ENCODE measurements at regions not wholly inside any gene's neighbourhood (a gene's known extent, or its start where the extent isn't known, plus 50 kb on each side); places are given as distances from the start of the nearest gene placed in this dataset.

DNA sequence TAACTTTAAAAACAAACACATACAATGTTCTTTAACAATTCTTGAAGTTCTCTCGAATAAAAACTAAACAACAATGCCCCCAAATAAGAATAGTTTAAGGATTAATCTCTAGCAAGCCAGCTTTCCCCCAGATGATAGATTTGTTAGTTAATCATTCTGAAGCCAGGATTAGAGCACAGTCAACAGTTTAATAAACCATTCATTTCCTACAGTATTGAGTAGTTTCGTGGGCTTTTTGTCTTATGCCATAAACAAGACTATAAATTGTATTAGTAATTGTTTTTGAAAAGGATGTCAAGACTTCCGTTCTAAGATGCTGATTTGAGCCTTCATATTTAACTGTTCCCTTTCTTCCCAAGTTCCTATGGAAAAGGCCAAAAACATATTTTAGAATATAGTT, 136.6 kb downstream of the PIK3R1 start:
- no peak for DNase-seq

DNA sequence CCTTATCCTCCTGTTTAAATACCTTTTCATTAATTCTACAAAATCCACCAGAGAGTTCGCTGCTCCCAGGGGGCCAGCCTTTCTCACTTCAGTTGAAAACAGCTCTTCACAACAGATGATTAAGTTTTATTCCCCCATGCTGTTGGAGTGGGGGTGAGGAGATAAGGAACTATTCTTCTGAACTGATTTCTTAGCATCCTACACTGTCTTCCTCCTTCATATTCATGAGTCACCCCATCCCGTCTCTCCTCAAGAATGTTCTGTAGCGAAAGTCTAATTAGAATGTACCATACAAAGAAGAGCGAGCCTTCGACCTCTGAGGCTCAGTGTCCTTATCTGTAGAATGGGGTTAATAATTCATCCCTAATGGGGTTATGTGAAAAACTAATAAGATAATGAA, 138.0 kb downstream of the PIK3R1 start:
- no peak for DNase-seq

DNA sequence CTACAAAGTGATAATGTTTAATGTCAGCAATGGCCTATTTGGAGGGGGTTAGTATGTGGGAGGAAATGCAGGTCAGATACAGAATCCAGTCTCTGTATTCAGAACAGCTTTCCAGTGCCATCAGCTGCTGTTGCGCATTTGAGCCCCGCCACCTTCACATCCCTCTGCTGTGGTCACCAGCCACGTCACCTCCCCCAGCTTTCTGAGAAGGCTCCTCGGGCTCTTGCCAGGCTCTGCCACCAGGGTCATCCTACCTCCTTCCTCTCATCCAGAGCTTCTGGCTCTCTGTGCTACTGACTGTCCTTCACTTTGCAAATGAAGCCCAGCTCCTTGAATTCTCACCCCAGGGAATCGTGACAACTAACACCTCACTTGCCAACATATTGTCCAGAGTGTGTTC, 138.8 kb downstream of the PIK3R1 start:
- DNase-seq, result no peak

DNA sequence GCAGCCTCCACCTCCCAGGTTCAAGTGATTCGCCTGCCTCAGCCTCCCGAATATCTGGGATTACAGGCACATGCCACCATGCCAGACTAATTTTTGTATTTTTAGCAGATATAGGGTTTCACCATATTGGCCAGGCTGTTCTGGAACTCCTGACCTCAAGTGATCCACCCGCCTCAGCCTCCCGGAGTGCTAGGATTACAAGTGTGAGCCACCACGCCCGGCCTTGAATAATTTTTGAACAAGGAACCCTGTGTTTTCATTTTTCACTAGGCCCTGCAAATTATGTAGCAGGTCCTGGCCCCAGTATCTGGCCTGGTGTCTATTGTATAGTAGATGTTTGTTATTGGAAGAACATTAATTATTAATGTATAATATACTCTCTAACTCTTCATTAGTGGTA, 140.7 kb downstream of the PIK3R1 start:
- DNase-seq, result no peak

DNA sequence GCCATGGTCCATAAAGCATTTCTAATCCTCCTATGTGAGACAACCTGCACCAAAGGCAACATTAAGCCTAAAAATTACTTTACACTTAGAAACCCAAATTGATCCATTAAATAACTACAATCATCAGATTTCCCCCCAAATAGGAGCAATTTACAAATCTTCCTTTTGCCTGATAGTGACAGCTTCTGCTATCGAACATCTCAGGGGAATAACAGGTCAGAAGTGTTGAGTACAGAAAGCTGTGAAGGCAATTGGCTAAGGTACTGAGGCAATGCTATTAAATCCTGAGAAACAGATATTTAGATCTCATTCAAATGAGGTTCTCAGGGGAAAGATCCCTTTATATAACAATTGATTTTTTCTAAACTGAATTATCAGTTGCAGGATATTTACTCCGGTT, 141.1 kb downstream of the PIK3R1 start:
- no peak for DNase-seq

DNA sequence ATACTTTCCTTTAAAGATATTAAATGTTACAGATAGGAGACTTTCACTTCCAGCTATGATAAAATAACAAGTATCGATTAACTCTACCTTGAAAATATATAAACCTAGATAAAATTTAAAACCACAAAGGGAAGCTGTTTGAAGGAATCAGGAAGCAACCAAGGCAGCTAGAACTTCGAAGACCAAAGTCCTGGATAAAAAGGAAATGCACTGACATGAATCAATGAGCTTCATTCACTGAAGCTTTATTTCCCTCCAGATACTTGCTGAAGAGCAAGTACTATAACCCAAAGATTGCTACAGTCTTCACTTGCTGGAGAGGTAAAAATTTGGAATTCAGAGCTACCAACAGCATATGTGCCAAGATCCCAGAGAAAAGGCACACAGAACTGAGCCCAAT, 144.1 kb downstream of the PIK3R1 start:
- DNase-seq, result no peak

DNA sequence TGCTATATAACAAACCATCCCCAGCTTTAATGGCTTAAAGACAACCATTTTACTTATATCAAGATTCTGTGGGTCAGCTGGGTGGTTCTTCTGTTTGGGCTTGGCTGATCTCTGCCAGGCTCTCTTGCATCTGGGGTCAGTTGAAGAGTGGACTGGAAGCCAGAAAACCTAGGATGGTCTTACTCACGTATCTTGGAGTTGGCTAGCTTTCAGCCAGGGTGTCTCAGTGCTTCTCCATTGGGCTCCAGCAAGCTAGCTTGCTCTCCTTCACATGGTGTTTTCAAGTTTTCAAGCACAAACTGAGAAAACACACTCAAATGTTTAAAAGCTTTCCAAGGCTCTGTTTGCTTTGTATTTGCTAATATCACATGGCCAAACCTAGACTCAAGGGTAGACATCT, 146.8 kb downstream of the PIK3R1 start:
- no peak for DNase-seq

DNA sequence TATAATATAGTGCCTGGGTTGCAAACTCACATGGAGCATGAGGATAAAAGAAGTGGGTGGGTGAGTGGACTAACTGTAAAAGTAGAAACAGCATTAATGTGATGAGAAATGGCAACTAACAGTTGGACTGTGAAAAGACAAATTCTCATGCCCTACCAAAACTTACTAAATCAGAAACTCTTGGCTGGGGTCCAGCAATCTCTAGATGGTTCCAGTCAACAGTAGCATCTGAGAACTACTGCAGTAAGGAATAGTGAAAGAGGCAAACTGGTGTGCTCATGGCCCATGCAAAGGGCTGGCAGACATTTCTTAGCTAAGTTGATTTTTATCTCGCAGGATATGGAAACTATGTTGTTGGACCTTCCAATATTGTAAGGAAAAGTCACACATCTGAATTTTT, 150.3 kb downstream of the PIK3R1 start:
- no peak for DNase-seq

DNA sequence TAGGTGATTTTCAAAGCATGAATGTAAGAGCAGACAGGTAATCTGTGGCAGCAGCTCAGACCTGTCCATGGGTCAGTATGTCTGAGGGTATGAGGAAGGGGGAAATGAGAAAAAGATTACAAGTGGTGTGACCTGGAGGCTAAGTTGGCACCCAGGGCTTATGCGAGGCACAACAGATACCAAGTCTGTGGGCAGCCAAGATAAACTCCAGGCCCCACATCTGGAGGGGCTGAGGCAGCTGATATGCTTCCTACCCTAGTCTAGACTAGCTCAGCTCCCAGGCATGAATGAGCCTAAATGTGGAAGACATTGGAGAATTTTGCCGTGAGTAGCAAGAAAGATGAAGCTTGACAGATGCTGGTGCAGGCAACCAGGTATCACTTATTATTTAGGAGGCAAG, 151.7 kb downstream of the PIK3R1 start:
- DNase-seq, result no peak

DNA sequence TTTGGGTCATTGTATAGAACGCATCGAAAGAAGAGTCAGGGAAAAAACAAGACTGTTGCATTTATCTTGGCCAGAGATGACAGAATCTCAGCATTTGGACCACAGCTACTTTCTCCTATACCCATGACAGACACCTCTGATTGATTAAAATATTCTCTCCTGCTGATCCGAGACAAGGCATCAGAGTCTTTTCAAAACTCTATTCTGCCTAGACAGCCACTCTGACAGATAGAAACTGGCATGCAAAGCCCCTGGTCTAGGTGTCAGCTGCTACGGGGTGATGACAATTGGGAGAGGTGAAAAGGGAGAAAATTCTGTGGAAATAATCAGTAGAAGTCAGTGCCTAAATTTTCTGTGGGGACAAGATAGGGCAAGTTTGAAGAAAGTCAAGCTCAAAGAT, 152.2 kb downstream of the PIK3R1 start:
- no peak for DNase-seq

DNA sequence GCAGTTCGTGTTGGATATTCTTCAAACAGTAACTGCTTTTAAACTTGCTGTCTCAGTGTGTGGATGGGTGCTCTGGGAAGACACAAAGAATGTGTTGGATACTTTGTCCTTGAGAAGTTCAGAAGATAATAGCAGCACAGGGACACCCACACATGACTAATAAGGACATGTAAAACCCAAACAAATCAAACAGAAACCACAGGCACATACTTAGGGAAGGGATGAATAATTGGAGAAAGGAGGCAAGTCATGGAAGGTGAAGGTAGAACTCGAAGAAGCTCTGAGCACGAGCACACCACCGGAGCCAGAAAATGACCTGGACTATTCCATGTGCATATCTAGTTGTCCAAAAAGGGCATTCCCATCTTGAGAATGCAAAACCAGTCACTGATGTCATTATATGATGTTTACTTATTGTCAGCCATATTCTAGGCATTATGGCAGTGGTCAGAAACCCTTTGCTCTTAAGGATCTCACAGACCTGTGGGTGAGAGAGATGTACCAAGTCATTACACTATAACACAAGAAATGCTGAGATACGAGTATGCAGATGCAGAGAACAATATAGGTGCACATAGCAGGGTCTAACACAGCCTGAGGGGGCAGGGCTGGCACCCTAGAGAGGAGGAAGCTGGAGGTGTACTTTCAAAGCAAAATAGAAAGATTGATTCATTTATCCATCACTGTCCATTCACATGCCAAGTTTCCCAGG, 152.9 kb downstream of the PIK3R1 start:
- no peak for DNase-seq

DNA sequence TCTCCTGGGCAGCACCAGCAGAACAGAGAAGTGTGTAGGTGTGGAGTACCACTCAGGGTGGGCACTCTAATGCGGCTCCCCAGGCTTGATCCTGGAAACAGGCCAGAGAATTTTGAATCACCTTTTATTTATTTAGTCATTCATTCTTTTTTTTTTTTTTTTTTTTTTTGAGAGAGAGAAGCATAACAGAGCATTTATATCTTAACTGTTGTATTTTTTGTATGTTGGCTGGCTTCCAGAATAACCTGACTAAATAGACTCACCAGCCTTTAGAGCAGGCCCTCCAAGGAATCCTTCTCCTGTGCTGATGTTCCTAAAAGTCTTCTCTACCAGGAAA, 153.4 kb downstream of the PIK3R1 start:
- no peak for DNase-seq

DNA sequence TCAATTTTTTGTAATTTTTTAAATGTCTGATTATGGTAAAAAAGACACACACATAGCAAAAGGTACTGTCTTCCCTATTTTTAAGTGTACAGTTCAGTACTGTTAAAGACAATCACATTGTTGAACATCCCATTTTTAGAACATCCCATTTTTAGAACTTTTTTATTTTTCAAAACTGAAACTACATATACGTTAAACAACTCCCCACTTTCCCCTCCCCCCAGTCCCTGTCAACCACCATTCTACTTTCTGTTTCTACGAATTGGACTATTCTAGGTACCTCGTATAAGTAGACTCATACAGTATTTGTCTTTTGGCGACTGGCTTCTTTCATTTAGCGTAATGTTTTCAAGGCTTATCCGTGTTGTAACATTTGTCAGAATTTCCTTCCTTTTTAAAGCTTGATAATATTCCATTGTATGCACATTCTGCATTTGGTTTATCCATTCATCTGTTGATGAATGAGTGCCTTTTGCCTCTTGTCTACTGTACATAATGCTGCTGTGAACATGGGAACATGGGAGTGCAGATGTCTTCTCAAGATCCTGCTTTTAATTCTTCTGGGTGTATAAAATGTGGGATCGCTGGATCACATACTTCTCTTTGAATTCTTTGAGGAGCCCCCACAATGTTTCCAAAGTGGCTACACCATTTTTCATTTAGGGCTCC, 154.0 kb downstream of the PIK3R1 start:
- DNase-seq, result no peak

DNA sequence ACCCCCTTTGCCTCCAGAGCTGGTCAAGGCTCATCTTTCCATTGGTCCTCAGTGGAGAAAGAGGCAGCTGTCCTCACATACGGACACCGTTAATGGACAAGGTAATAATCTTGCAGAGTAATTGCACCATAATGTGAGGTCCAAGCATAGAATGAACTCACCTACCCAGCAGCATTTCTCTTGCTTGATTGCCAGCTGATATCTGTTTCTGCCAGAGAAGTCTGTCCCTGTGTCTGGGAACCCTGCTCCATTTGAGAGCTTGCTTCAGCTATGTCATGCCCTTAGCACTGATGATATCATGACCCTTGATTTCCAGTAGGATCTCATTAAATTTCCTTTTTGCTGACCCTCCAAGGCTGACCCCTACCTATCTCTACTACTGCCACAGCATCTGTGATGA, 154.6 kb downstream of the PIK3R1 start:
- no peak for DNase-seq

DNA sequence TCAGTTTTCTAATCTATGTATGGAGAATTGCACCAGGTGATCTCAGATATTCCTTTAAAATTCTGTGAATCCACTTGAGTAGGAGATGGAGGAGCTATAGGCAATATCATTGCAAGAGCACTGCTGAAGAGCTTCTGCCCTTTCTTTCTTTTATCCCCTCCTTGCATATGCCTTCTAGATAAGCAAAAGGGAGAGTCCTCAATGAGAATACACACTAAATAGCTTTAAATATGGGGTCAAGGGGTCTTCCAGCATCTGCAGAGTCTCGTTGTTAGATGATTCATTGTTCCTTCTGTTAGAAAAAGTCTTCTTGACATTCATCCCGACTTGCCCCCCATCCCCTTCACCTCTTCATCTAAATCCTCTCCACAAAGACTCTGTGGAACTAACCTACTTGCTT, 156.1 kb downstream of the PIK3R1 start:
- DNase-seq, result no peak

DNA sequence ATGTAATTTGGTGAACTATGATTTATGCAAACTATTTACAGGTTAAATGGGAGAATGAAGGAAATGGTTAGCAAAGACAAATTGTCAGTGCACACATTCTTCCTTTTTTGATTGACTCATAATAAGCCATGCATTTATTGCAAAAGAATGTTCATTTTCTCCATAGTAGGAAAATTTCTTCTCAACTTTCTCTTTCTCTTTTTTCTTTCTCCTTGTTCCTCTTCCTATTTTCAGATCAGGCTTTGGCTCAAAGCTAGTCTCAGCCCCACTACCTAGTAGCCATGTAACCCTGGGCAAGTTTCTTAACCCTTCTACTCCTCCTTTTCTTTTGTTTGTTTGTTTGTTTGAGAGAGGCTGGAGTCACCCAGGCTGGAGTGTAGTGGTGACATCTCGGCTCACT, 156.6 kb downstream of the PIK3R1 start:
- no peak for DNase-seq

DNA sequence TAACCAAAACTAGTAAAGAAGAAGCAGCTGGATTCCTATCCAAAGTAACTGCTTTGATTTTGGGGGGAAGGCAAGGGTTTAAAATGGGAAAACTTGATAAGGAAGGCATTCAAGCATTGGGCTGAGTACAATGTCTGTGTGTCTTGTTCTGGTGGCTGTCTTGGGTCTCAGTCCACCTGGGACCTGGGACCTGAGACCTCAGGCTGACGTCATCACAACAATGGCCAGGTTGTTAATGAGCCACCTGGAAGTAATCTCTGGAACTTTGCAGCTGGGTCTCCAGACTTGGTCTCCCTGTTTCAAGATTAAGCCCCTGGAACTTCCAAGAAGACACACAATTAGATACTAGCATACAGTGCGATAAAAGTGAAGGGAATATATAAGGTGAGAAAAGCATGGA, 157.5 kb downstream of the PIK3R1 start:
- no peak for DNase-seq

DNA sequence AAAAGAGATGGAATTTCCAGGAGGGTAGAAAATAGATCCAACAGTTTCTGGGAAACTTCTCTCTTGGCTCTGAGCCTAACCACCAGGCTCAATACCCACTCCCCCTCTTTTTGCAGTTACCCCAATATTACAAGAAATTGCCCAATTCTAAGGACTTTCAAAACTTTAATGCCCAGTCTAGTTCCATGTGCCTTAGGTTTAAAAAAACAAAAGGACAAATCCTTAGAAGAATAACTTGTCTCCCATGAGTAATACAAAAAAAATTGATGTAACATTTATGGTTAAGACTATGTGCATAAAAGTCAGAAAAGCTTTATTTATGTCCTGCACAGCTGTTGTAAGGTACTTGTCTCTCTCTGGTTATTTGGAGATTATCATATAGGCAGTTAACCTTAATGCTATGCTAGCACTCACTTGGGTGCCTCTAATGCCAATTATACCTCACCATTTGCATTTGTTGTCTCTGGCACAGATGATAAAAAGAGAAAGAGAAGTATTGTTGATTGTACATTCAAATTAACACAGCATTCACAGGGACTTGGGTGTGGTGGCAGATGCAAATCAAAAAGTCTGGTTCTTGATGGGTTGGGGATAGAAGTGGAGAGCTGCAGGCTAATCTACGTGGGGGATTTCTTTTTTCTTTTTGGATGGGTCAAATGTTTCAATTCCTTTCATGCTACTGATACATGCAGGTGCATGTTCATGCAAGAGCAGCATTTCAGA, 159.4 kb downstream of the PIK3R1 start:
- no peak for DNase-seq

DNA sequence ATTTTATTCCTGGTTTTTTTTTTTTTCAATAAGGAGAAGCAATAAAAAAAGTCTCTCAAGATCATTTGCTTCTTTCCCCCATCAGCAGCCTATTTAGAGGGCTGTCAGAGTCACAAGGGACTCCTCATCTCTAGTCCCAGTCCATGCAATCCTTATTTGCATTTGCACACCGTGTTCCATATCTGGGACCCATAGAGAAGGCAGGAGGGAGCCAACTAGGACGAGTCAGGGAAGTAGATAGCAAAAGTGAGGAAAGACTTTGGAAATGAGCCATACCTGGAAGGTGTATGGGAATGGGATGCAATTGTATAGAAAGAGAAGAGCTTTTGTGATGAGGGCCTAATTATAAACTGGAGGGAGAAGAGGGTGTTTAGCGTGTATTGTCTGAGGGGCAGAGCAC, 160.0 kb downstream of the PIK3R1 start:
- DNase-seq, result no peak

DNA sequence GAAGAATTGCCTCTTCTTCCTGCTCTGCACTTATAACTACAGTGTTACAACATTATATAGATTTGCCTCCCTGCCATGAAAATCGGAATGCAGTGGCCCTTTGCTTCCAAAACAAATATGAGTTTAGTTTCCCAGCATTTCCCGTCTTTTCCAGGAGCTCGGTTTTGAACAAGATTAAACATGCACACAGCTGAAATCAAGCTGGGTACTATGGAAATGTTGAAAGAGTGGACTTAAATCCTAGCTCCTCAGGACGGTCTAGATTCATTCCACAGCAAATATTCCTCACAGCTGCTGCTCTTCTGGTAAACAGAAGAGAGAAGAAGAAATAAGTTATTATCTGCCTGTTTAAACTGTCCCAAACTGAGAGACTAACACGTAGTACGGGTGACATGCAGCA, 161.4 kb downstream of the PIK3R1 start:
- no peak for DNase-seq

DNA sequence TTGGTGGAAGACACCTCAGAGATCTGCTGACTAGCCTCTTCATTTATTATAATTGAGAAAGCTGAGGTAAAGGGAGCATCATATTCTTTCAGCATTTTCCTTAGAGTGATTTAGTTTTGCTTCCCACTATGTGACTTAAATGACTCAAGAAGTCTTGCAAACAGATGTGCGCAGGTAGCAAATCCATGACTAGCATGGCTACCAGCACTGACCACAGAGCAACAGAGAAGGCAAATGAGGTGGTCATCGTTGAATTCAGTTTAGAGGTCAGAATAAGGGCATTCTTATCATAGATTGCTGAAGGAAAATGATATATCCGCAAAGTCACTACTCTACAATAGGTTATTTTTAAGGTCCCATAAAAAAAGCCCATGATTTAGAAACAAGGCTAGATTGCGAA, 162.2 kb downstream of the PIK3R1 start:
- no peak for DNase-seq

DNA sequence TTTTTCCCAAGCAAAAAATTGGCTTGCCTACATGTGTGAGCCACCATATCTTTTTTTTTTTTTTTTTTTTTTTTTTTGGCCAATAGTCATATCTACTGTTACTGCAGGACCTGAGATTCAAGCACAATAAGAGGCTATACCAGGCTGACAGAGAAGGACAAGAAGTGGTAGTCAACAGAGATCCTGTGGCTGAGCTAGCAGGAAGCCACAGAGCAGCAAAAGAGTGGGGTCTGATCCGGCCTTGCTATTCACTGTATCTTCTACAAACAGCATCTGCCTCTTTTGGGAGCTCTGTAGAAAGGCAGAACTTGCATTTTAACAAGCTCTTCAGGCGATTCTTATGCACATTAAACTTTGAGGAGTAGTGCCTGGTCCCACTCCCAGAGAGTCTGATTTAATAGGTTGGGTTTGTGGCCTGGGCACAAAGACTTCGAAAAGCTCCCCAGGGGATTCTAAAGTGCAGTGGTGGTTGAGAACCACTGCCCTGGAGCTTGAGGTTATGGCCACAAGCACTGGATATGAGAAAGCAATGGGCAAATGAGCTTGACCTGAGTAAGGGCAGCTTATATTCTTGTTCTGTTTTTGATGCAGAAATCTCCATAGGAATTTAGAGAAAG, 162.8 kb downstream of the PIK3R1 start:
- no peak for DNase-seq

DNA sequence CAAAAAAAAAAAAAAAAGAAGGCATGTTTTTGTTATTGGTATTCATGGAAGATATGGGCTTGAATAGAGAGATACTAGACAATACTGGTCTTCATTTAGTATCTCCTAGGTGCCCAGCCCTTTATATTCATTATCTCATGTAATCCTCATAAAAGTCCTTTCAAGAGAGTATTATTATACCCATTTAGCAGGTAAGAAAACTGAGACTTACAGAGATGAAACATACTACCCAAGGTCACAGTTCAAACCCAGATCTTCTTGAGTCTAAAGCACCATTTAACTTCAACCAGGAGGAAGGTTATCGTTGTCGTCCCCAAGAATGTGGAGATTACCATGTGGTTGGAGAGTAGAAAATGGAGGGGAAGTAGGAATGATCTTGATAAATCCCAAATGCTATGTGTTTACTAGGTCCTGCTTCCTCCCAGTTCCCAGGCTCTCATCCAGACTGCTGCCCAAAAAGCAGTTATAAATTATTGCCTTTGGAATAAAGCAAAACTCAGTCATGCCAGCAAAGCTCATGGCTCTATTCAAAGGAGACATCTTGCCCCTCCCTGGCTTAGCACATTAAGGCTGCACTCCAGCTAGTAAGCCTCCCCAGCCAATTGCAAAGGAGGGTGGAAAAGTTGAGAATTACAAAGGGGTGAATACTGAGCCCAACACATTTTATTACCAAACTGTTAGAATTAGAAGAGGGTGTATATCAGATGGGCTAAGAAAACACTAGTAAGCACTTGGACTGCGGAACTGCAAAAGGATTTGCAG, 163.9 kb downstream of the PIK3R1 start:
- DNase-seq, result no peak
